ENCODE measurements at regions not wholly inside any gene's neighbourhood (a gene's known extent, or its start where the extent isn't known, plus 50 kb on each side); places are given as distances from the start of the nearest gene placed in this dataset.

- no peak for DNase-seq (ENCODE audit: low read depth in 2 of 2)
Measured at GRCh38 chr7:94104301-94104700, 100.1 kb upstream of the BET1 start.

GRCh38 chr7:94109556-94109955, 105.4 kb upstream of the BET1 start:
- no peak for DNase-seq (ENCODE audit: low read depth in 2 of 2)

GRCh38 chr7:94111009-94111408, 106.9 kb upstream of the BET1 start:
- no peak for DNase-seq (ENCODE audit: low read depth in 2 of 2)

- no peak for DNase-seq (ENCODE audit: low read depth in 2 of 2)
Measured at GRCh38 chr7:94115316-94115715, 111.2 kb upstream of the BET1 start.

- no peak for DNase-seq (ENCODE audit: low read depth in 2 of 2)
Measured at GRCh38 chr7:94123136-94123535, 119.0 kb upstream of the BET1 start.

GRCh38 chr7:94127026-94127425, 122.9 kb upstream of the BET1 start:
- DNase-seq (ENCODE audit: low read depth in 2 of 2) = no peak

- DNase-seq (ENCODE audit: low read depth in 2 of 2) = no peak
Measured at GRCh38 chr7:94128072-94128471, 123.9 kb upstream of the BET1 start.

GRCh38 chr7:94129443-94130140, 125.4 kb upstream of the BET1 start:
- peak in 1 of 2 donors; percentile 83 for DNase-seq (ENCODE audit: low read depth in 2 of 2)

GRCh38 chr7:94130716-94131115, 126.6 kb upstream of the BET1 start:
- DNase-seq (ENCODE audit: low read depth in 2 of 2) = no peak

- DNase-seq (ENCODE audit: low read depth in 2 of 2) = no peak
Measured at GRCh38 chr7:94133460-94133859, 129.3 kb upstream of the BET1 start.

- no peak for DNase-seq (ENCODE audit: low read depth in 2 of 2)
Measured at GRCh38 chr7:94135180-94135579, 131.0 kb upstream of the BET1 start.

GRCh38 chr7:94142281-94142680, 138.1 kb upstream of the BET1 start:
- DNase-seq (ENCODE audit: low read depth in 2 of 2) = no peak

GRCh38 chr7:94145602-94146001, 141.4 kb upstream of the BET1 start:
- DNase-seq (ENCODE audit: low read depth in 2 of 2) = peak in 1 of 2 donors; percentile 50

GRCh38 chr7:94146408-94146807, 142.3 kb upstream of the BET1 start:
- no peak for DNase-seq (ENCODE audit: low read depth in 2 of 2)

- peak in 1 of 2 donors; percentile 49 for DNase-seq (ENCODE audit: low read depth in 2 of 2)
Measured at GRCh38 chr7:94149789-94150545, 145.8 kb upstream of the BET1 start.

GRCh38 chr7:94154182-94154581, 150.0 kb upstream of the BET1 start:
- DNase-seq (ENCODE audit: low read depth in 2 of 2) = no peak

- DNase-seq (ENCODE audit: low read depth in 2 of 2) = peak in 1 of 2 donors; percentile 37
Measured at GRCh38 chr7:94154858-94155257, 150.7 kb upstream of the BET1 start.

- peak in 1 of 2 donors; percentile 68 for DNase-seq (ENCODE audit: low read depth in 2 of 2)
Measured at GRCh38 chr7:94157659-94158306, 153.6 kb upstream of the BET1 start.

GRCh38 chr7:94160719-94161435, 156.7 kb upstream of the BET1 start:
- no peak for DNase-seq (ENCODE audit: low read depth in 2 of 2)

- no peak for DNase-seq (ENCODE audit: low read depth in 2 of 2)
Measured at GRCh38 chr7:94161476-94161875, 157.3 kb upstream of the BET1 start.

- DNase-seq (ENCODE audit: low read depth in 2 of 2) = no peak
Measured at GRCh38 chr7:94169682-94170081, 165.5 kb upstream of the BET1 start.

- no peak for DNase-seq (ENCODE audit: low read depth in 2 of 2)
Measured at GRCh38 chr7:94170836-94171235, 166.7 kb upstream of the BET1 start.

Measured in dermis microvascular lymphatic vessel endothelial cell (primary cell).